GM06990 (cell line): ENCODE measurements at regions not wholly inside any gene's neighbourhood (a gene's known extent, or its start where the extent isn't known, plus 50 kb on each side); places are given as distances from the start of the nearest gene placed in this dataset.
"Not testable (repeated sequence)": the region's sequence is repeated elsewhere in the genome, so short reads cannot be mapped to it uniquely, and the experiment has no call there.

ENCODE experiments used
- DNase-seq: peaks from one replicate; pipeline ENCODE4 v3.0.0-alpha.2; 2011; ENCODE audit not compliant: insufficient read length; ENCODE audit errors: extremely low read depth
- H3K27me3 ChIP-seq: replicated peaks from 2 replicates; pipeline ENCODE4 v1.6.0; 2011; ENCODE audit warnings: low read length; ENCODE audit not compliant: control insufficient read depth, insufficient read depth
- H3K36me3 ChIP-seq: 2 replicates; pipeline ENCODE4 v1.5.1; 2011; ENCODE audit warnings: low read length; ENCODE audit not compliant: control insufficient read depth, insufficient read depth
- H3K4me3 ChIP-seq: replicated peaks from 2 replicates; pipeline ENCODE4 v1.5.1; 2011; ENCODE audit warnings: low read depth, mild to moderate bottlenecking, control low read depth, low read length
- CTCF ChIP-seq: IDR thresholded peaks from 2 replicates; pipeline ENCODE4 v1.5.1; 2011; ENCODE audit warnings: low read length, control low read depth, mild to moderate bottlenecking, inconsistent platforms; ENCODE audit not compliant: insufficient read depth, poor library complexity, severe bottlenecking

- Histone ChIP-seq H3K27me3 (no peaks in the 10 kb centered on the region), H3K4me3 (no peak overlapping the region), H3K36me3 (no peaks in the 10 kb centered on the region)
- DNase-seq = no peak
- no peak for TF ChIP-seq CTCF
Observed at GRCh38 chr4:124067046-124067445, 645.5 kb downstream of the ANKRD50 start.

- H3K4me3 ChIP-seq = no peak overlapping the region
- H3K36me3 ChIP-seq = no peaks in the 10 kb centered on the region
- H3K27me3 ChIP-seq = no peaks in the 10 kb centered on the region
- no peak for DNase-seq
- TF ChIP-seq CTCF = no peak
Observed at GRCh38 chr4:124070688-124071484, 641.6 kb downstream of the ANKRD50 start.

- not testable (repeated sequence) for DNase-seq, H3K36me3 ChIP-seq, H3K4me3 ChIP-seq, H3K27me3 ChIP-seq
Observed at GRCh38 chr4:124075276-124075675, 637.3 kb downstream of the ANKRD50 start.

- H3K4me3 ChIP-seq = no peak overlapping the region
- H3K27me3 ChIP-seq = no peaks in the 10 kb centered on the region
- no peak for DNase-seq
- TF ChIP-seq CTCF = no peak
- H3K36me3 ChIP-seq = no peaks in the 10 kb centered on the region
Observed at GRCh38 chr4:124079174-124079780, 633.3 kb downstream of the ANKRD50 start.

- DNase-seq = no peak
- TF ChIP-seq CTCF = no peak
- H3K36me3 ChIP-seq = no peaks in the 10 kb centered on the region
- no peaks in the 10 kb centered on the region for H3K27me3 ChIP-seq
- H3K4me3 ChIP-seq = no peak overlapping the region
Observed at GRCh38 chr4:124083711-124084110, 628.8 kb downstream of the ANKRD50 start.

GRCh38 chr4:124085561-124086180 lies 626.9 kb downstream of the ANKRD50 start:
- no peak for TF ChIP-seq CTCF
- Histone ChIP-seq H3K4me3 (no peak overlapping the region), H3K36me3 (no peaks in the 10 kb centered on the region), H3K27me3 (no peaks in the 10 kb centered on the region)
- no peak for DNase-seq
